ENCODE measurements at regions not wholly inside any gene's neighbourhood (a gene's known extent, or its start where the extent isn't known, plus 50 kb on each side); places are given as distances from the start of the nearest gene placed in this dataset.

DNA sequence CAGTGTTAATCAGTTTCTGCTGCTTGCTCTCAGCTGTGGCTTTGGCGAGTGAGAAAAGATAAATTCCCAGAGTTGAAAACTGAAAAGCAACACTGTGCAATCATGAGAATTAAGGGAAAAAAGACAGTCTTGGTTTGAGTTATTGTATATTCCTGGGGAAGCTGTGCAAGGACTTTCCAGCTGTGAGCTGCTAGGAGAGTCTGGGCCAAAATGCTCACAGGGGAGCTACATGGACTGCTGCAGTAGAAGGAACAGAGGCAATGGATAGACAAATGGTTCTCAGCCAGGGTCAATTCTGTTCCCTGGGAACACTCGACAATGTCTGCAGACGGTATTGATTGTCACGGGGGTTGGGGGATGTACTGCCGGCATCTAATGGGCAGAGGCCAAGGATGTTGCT, 102.0 kb upstream of the ADAMTS18 start:
- TF ChIP-seq, protein P1, sequence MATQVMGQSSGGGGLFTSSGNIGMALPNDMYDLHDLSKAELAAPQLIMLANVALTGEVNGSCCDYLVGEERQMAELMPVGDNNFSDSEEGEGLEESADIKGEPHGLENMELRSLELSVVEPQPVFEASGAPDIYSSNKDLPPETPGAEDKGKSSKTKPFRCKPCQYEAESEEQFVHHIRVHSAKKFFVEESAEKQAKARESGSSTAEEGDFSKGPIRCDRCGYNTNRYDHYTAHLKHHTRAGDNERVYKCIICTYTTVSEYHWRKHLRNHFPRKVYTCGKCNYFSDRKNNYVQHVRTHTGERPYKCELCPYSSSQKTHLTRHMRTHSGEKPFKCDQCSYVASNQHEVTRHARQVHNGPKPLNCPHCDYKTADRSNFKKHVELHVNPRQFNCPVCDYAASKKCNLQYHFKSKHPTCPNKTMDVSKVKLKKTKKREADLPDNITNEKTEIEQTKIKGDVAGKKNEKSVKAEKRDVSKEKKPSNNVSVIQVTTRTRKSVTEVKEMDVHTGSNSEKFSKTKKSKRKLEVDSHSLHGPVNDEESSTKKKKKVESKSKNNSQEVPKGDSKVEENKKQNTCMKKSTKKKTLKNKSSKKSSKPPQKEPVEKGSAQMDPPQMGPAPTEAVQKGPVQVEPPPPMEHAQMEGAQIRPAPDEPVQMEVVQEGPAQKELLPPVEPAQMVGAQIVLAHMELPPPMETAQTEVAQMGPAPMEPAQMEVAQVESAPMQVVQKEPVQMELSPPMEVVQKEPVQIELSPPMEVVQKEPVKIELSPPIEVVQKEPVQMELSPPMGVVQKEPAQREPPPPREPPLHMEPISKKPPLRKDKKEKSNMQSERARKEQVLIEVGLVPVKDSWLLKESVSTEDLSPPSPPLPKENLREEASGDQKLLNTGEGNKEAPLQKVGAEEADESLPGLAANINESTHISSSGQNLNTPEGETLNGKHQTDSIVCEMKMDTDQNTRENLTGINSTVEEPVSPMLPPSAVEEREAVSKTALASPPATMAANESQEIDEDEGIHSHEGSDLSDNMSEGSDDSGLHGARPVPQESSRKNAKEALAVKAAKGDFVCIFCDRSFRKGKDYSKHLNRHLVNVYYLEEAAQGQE (IDR thresholded peaks at IDR 0.05; ENCODE audit: insufficient replicate concordance, low read depth): no peak
- TF ChIP-seq, protein P2, sequence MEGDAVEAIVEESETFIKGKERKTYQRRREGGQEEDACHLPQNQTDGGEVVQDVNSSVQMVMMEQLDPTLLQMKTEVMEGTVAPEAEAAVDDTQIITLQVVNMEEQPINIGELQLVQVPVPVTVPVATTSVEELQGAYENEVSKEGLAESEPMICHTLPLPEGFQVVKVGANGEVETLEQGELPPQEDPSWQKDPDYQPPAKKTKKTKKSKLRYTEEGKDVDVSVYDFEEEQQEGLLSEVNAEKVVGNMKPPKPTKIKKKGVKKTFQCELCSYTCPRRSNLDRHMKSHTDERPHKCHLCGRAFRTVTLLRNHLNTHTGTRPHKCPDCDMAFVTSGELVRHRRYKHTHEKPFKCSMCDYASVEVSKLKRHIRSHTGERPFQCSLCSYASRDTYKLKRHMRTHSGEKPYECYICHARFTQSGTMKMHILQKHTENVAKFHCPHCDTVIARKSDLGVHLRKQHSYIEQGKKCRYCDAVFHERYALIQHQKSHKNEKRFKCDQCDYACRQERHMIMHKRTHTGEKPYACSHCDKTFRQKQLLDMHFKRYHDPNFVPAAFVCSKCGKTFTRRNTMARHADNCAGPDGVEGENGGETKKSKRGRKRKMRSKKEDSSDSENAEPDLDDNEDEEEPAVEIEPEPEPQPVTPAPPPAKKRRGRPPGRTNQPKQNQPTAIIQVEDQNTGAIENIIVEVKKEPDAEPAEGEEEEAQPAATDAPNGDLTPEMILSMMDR (IDR thresholded peaks at IDR 0.05; ENCODE audit: insufficient read depth, low read length): no peak
- TF ChIP-seq POLR2AphosphoS5 (IDR thresholded peaks at IDR 0.05; ENCODE audit: low read depth) (no peak), GABPA (IDR thresholded peaks at IDR 0.05; ENCODE audit: low read depth) (no peak), SPI1 (IDR thresholded peaks at IDR 0.05; ENCODE audit: borderline replicate concordance, low read depth) (no peak)
- no peak for DNase-seq (ENCODE audit: low read depth in 1 of 2, low spot score in 1 of 2)
- no peak overlapping the region for H3K27ac ChIP-seq (replicated peaks)
- H3K4me3 ChIP-seq (replicated peaks; ENCODE audit: insufficient read depth, low read length): no peak overlapping the region
- H3K27me3 ChIP-seq (ENCODE audit: insufficient read depth, poor library complexity, severe bottlenecking): no peaks in the 10 kb centered on the region

DNA sequence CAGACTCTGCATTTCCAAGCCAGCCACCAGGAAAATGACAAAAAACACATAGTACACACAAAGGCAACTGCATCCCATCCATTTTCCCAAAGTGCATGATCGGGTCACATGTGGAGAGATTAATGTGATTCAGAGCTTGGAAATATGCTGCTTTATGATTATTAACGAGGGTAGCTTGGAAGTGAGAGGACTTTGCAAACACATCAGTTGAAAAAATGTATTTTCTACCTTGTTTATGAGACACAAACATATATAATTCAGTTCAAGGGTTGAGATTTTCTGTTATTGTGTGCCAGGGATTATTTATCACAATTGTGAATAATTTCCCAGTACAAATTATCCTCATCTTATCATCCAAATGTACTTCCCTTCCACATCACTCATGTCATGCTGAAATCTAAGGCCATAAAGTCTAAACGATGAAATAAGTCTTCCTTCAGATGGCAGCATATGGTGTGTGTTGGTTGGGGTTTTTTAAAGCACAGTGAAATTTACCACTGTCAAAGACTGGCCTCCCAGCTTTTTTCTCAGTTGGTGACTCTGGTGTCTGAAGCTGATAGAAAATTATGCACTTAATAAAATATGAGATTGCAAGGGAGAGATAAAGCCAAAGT, 104.7 kb upstream of the ADAMTS18 start:
- no peak for DNase-seq (ENCODE audit: low read depth in 1 of 2, low spot score in 1 of 2)
- no peak for TF ChIP-seq GABPA (IDR thresholded peaks at IDR 0.05; ENCODE audit: low read depth)
- TF ChIP-seq, protein P2 (IDR thresholded peaks at IDR 0.05; ENCODE audit: insufficient read depth, low read length): no peak
- no peak overlapping the region for H3K27ac ChIP-seq (replicated peaks)

DNA sequence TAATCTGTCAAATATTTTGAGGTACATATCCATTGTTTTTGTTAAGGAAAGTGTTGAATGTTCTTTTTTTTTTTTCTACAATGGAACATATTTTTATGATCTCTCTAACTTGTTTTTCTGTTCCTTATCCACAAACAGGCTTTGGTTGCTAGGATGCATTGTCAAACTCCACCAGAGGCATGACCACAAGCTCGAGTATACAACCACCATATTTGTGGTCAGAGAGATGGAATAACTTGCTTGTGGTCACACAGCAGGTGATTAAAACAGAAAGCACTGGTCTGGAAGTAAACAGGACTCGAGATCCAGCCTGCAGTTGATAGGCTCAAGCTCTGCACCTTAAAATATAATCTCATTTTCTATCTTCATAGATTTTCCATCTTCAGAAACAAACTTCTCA, 105.8 kb upstream of the ADAMTS18 start:
- H3K4me3 ChIP-seq (replicated peaks; ENCODE audit: insufficient read depth, low read length): no peak overlapping the region
- DNase-seq (ENCODE audit: low read depth in 1 of 2, low spot score in 1 of 2): no peak

More for the DNA sequence above, 104.7 kb upstream of the ADAMTS18 start:
- Histone ChIP-seq H3K27me3 (ENCODE audit: insufficient read depth, poor library complexity, severe bottlenecking) (no peaks in the 10 kb centered on the region), H3K4me3 (replicated peaks; ENCODE audit: insufficient read depth, low read length) (no peak overlapping the region)

More for the DNA sequence above, 105.8 kb upstream of the ADAMTS18 start:
- no peak overlapping the region for H3K27ac ChIP-seq (replicated peaks)
- no peak for TF ChIP-seq GABPA (IDR thresholded peaks at IDR 0.05; ENCODE audit: low read depth)
- TF ChIP-seq POLR2AphosphoS5 (IDR thresholded peaks at IDR 0.05; ENCODE audit: low read depth): no peak
- TF ChIP-seq, protein P2 (IDR thresholded peaks at IDR 0.05; ENCODE audit: insufficient read depth, low read length): no peak
- no peak for TF ChIP-seq SPI1 (IDR thresholded peaks at IDR 0.05; ENCODE audit: borderline replicate concordance, low read depth)
- TF ChIP-seq, protein P1 (IDR thresholded peaks at IDR 0.05; ENCODE audit: insufficient replicate concordance, low read depth): no peak
- no peaks in the 10 kb centered on the region for H3K27me3 ChIP-seq (ENCODE audit: insufficient read depth, poor library complexity, severe bottlenecking)

All from HL-60 (cell line).